Endothelial cell of umbilical vein (primary cell): ENCODE measurements at regions not wholly inside any gene's neighbourhood (a gene's known extent, or its start where the extent isn't known, plus 50 kb on each side); places are given as distances from the start of the nearest gene placed in this dataset.

Experiments used
- CTCF ChIP-seq, 2 donors: IDR thresholded peaks; 1 replicate in 1 of 2; 2 replicates in 1 of 2; pipeline ENCODE4 v1.5.1; 2011; ENCODE audit warnings: low read length in 2 of 2, mild to moderate bottlenecking in 2 of 2, moderate library complexity in 2 of 2, control low read depth in 1 of 2, inconsistent platforms in 1 of 2, low read depth in 1 of 2; ENCODE audit not compliant: insufficient read depth in 1 of 2; ENCODE audit errors: extremely low read depth in 1 of 2
- MYC ChIP-seq: IDR thresholded peaks from one replicate; pipeline ENCODE4 v1.6.1; 2011; ENCODE audit warnings: mild to moderate bottlenecking, low read depth, low read length
- POLR2A ChIP-seq: IDR thresholded peaks from 2 replicates; pipeline ENCODE4 v1.6.1; 2012; ENCODE audit warnings: low read depth, mild to moderate bottlenecking, control low read depth, low read length

GRCh38 chr5:72607381-72607780 is 100.2 kb upstream of the ZNF366 start:
- TF ChIP-seq CTCF (IDR thresholded peaks at IDR 0.05; ENCODE audit: extremely low read depth in 1 of 2, insufficient read depth in 1 of 2, low read depth in 1 of 2, low read length in 2 of 2) (no peak), POLR2A (no peak), MYC (no peak)
